NCI-H1417 treated with DMSO at 0.1 percent for 48 hours (cell line): ENCODE measurements at regions not wholly inside any gene's neighbourhood (a gene's known extent, or its start where the extent isn't known, plus 50 kb on each side); places are given as distances from the start of the nearest gene placed in this dataset.

Experiments used
- DNase-seq: peaks from one replicate; lab custom pipeline; 2025; lab: John Stamatoyannopoulos, UW

GRCh38 chr6:114432400-114432799, 89.6 kb upstream of the HS3ST5 start:
- DNase-seq, result no peak

- no peak for DNase-seq
Measured at GRCh38 chr6:114431641-114432040, 88.8 kb upstream of the HS3ST5 start.

- DNase-seq, result no peak
Measured at GRCh38 chr6:114430534-114431124, 87.8 kb upstream of the HS3ST5 start.

GRCh38 chr6:114428341-114428740, 85.5 kb upstream of the HS3ST5 start:
- DNase-seq, result no peak

GRCh38 chr6:114421199-114421598, 78.4 kb upstream of the HS3ST5 start:
- no peak for DNase-seq

GRCh38 chr6:114419175-114419574, 76.4 kb upstream of the HS3ST5 start:
- DNase-seq, result no peak

GRCh38 chr6:114418304-114418972, 75.6 kb upstream of the HS3ST5 start:
- no peak for DNase-seq

GRCh38 chr6:114407426-114408035, 64.7 kb upstream of the HS3ST5 start:
- no peak for DNase-seq

GRCh38 chr6:114404339-114404955, 61.6 kb upstream of the HS3ST5 start:
- no peak for DNase-seq

GRCh38 chr6:114403858-114404257, 61.0 kb upstream of the HS3ST5 start:
- no peak for DNase-seq

GRCh38 chr6:114398481-114398880, 55.7 kb upstream of the HS3ST5 start:
- no peak for DNase-seq
